ENCODE measurements at regions not wholly inside any gene's neighbourhood (a gene's known extent, or its start where the extent isn't known, plus 50 kb on each side); places are given as distances from the start of the nearest gene placed in this dataset.

GRCh38 chr6:131381709-131382093 lies 191.3 kb upstream of the ARG1 start:
- no peak overlapping the region for H3K4me3 ChIP-seq (ENCODE audit: low read depth, low read length)
- no peak for TF ChIP-seq CTCF (IDR thresholded peaks at IDR 0.05; ENCODE audit: low read depth, low read length, missing control alignments)
- DNase-seq (ENCODE audit: low read depth), result no peak

- no peak for DNase-seq (ENCODE audit: low read depth)
- no peak overlapping the region for H3K4me3 ChIP-seq (ENCODE audit: low read depth, low read length)
- no peak for TF ChIP-seq CTCF (IDR thresholded peaks at IDR 0.05; ENCODE audit: low read depth, low read length, missing control alignments)
Observed at GRCh38 chr6:131382631-131383030, 190.4 kb upstream of the ARG1 start.

GRCh38 chr6:131383421-131384411 lies 189.3 kb upstream of the ARG1 start:
- no peak for TF ChIP-seq CTCF (IDR thresholded peaks at IDR 0.05; ENCODE audit: low read depth, low read length, missing control alignments)
- no peak overlapping the region for H3K4me3 ChIP-seq (ENCODE audit: low read depth, low read length)
- no peak for DNase-seq (ENCODE audit: low read depth)

GRCh38 chr6:131387562-131388447 lies 185.2 kb upstream of the ARG1 start:
- TF ChIP-seq CTCF (IDR thresholded peaks at IDR 0.05; ENCODE audit: low read depth, low read length, missing control alignments), result no peak
- no peak overlapping the region for H3K4me3 ChIP-seq (ENCODE audit: low read depth, low read length)
- DNase-seq (ENCODE audit: low read depth), result no peak

GRCh38 chr6:131390322-131390721 lies 182.7 kb upstream of the ARG1 start:
- no peak for DNase-seq (ENCODE audit: low read depth)
- no peak overlapping the region for H3K4me3 ChIP-seq (ENCODE audit: low read depth, low read length)
- TF ChIP-seq CTCF (IDR thresholded peaks at IDR 0.05; ENCODE audit: low read depth, low read length, missing control alignments), result no peak

- no peak for DNase-seq (ENCODE audit: low read depth)
- no peak overlapping the region for H3K4me3 ChIP-seq (ENCODE audit: low read depth, low read length)
- TF ChIP-seq CTCF (IDR thresholded peaks at IDR 0.05; ENCODE audit: low read depth, low read length, missing control alignments), result no peak
Observed at GRCh38 chr6:131391116-131391515, 181.9 kb upstream of the ARG1 start.
